SK-N-SH (cell line): ENCODE measurements at regions not wholly inside any gene's neighbourhood (a gene's known extent, or its start where the extent isn't known, plus 50 kb on each side); places are given as distances from the start of the nearest gene placed in this dataset.

Experiments used
- CTCF ChIA-PET: fragments of 300-600, 350-600 bp; formaldehyde crosslinking; extraction: SDS; loops from one replicate; lab custom pipeline; 2021; lab: Yijun Ruan, JAX
- POLR2A ChIA-PET: fragments of 350-600 bp; sonication (Branson Sonifier 250); formaldehyde crosslinking; extraction: SDS; loops from one replicate; lab custom pipeline; 2020; ENCODE audit warnings: antibody characterized with exemption, inconsistent platforms; lab: Yijun Ruan, JAX
- DNase-seq: peaks from one replicate; pipeline ENCODE4 v3.0.0; 2012
- H2AFZ ChIP-seq: fragments of 200-600 bp; sonication (generic); 2 replicates; pipeline ENCODE4 v1.8.1; 2016; ENCODE audit warnings: antibody characterized with exemption, mild to moderate bottlenecking, low read depth
- H3F3A ChIP-seq: fragments of 200-600 bp; sonication (generic); replicated peaks from 2 replicates; pipeline ENCODE3; 2016; ENCODE audit warnings: antibody characterized with exemption, mild to moderate bottlenecking; ENCODE audit not compliant: insufficient read depth
- H3K27ac ChIP-seq, 2 experiments: fragments of 200-500 bp in 1 of 2; fragments of 200-600 bp in 1 of 2; sonication (Bioruptor generic) in 1 of 2; sonication (generic), shearing (Covaris generic) in 1 of 2; 2 replicates each; pipeline versions ENCODE4 v1.5.1 to v1.6.1; 2014 to 2016; ENCODE audit warnings: low read depth in 2 of 2, inconsistent platforms in 1 of 2, low read length in 1 of 2, mild to moderate bottlenecking in 1 of 2, mixed read lengths in 1 of 2
- H3K27me3 ChIP-seq: fragments of 200-600 bp; sonication (generic), shearing (Covaris generic); 2 replicates; pipeline ENCODE4 v1.6.1; 2016; ENCODE audit warnings: mixed run types; ENCODE audit not compliant: insufficient read depth
- H3K36me3 ChIP-seq, 2 experiments: fragments of 200-500 bp in 1 of 2; fragments of 200-600 bp in 1 of 2; sonication (Bioruptor generic) in 1 of 2; sonication (generic) in 1 of 2; replicated peaks in 1 of 2; 2 replicates each; pipeline versions ENCODE3 to v1.5.1; 2014 to 2016; ENCODE audit warnings: low read length in 1 of 2, mild to moderate bottlenecking in 1 of 2; ENCODE audit not compliant: insufficient read depth in 2 of 2, control insufficient read depth in 1 of 2
- H3K4me1 ChIP-seq, 2 experiments: fragments of 200-500 bp in 1 of 2; fragments of 200-600 bp in 1 of 2; sonication (Bioruptor generic) in 1 of 2; sonication (generic), shearing (Covaris generic) in 1 of 2; 2 replicates each; pipeline versions ENCODE4 v1.5.1 to v1.6.1; 2014 to 2016; ENCODE audit warnings: low read depth in 1 of 2, low read length in 1 of 2, mixed run types in 1 of 2; ENCODE audit not compliant: insufficient read depth in 2 of 2, control insufficient read depth in 1 of 2
- H3K4me2 ChIP-seq: fragments of 200-600 bp; sonication (generic), shearing (Covaris generic); 2 replicates; pipeline ENCODE4 v1.6.1; 2017; ENCODE audit warnings: mixed run types
- H3K4me3 ChIP-seq, 2 experiments: fragments of 200-500 bp in 1 of 2; fragments of 200-600 bp in 1 of 2; sonication (Bioruptor generic) in 1 of 2; sonication (generic), shearing (Covaris generic) in 1 of 2; 2 replicates each; pipeline versions ENCODE4 v1.5.1 to v1.8.1; 2014 to 2016; ENCODE audit warnings: low read depth in 2 of 2, inconsistent platforms in 1 of 2, low read length in 1 of 2, mild to moderate bottlenecking in 1 of 2, mixed read lengths in 1 of 2, moderate library complexity in 1 of 2
- H3K79me2 ChIP-seq: fragments of 200-600 bp; sonication (generic); 2 replicates; pipeline ENCODE4 v1.8.1; 2017; ENCODE audit warnings: mild to moderate bottlenecking; ENCODE audit not compliant: insufficient read depth
- H3K9ac ChIP-seq: fragments of 200-600 bp; sonication (generic); 2 replicates; pipeline ENCODE4 v1.6.1; 2017; ENCODE audit warnings: mixed run types
- H3K9me2 ChIP-seq: fragments of 200-600 bp; sonication (generic); 2 replicates; pipeline ENCODE4 v1.6.1; 2017; ENCODE audit warnings: mixed run types
- H3K9me3 ChIP-seq: fragments of 200-600 bp; sonication (generic); 2 replicates; pipeline ENCODE4 v1.6.1; 2017; ENCODE audit warnings: mixed run types, mild to moderate bottlenecking, moderate library complexity
- H4K20me1 ChIP-seq: fragments of 200-600 bp; sonication (generic); 2 replicates; pipeline ENCODE4 v1.6.1; 2017; ENCODE audit warnings: mild to moderate bottlenecking, mixed run types; ENCODE audit not compliant: insufficient read depth
- EZH2phosphoT487 ChIP-seq: fragments of 200-600 bp; sonication (generic); IDR thresholded peaks from 2 replicates; pipeline ENCODE4 v1.6.1; 2017; ENCODE audit warnings: low read depth, mixed run types, mild to moderate bottlenecking, antibody characterized with exemption, moderate library complexity, borderline replicate concordance
- FOSL2 ChIP-seq: IDR thresholded peaks from 2 replicates; pipeline ENCODE4 v1.4.0; 2012; ENCODE audit warnings: low read depth, mild to moderate bottlenecking, moderate library complexity, borderline replicate concordance
- FOXM1 ChIP-seq: IDR thresholded peaks from 2 replicates; pipeline ENCODE4 v1.4.0; 2012; ENCODE audit warnings: low read depth, mild to moderate bottlenecking
- GATA2 ChIP-seq: sonication (generic); formaldehyde crosslinking; IDR thresholded peaks from 2 replicates; pipeline ENCODE4 v1.5.0; 2020; ENCODE audit warnings: mild to moderate bottlenecking, missing genetic modification reagents
- JUND ChIP-seq: IDR thresholded peaks from 2 replicates; pipeline ENCODE4 v1.4.0; 2012
- MAX ChIP-seq: IDR thresholded peaks from 2 replicates; pipeline ENCODE4 v1.4.0; 2012; ENCODE audit warnings: low read depth
- MEF2A ChIP-seq: IDR thresholded peaks from 2 replicates; pipeline ENCODE4 v1.4.0; 2012; ENCODE audit warnings: low read depth, borderline replicate concordance
- NFIC ChIP-seq: IDR thresholded peaks from 2 replicates; pipeline ENCODE4 v1.4.0; 2012; ENCODE audit warnings: borderline replicate concordance
- POLR2AphosphoS5 ChIP-seq: IDR thresholded peaks from 2 replicates; pipeline ENCODE4 v1.6.1; 2012; ENCODE audit warnings: low read depth, low read length
- TCF12 ChIP-seq: IDR thresholded peaks from 2 replicates; pipeline ENCODE4 v1.4.0; 2012
- USF1 ChIP-seq: IDR thresholded peaks from 2 replicates; pipeline ENCODE4 v1.4.0; 2012; ENCODE audit warnings: low read depth, borderline replicate concordance
- ZBTB33 ChIP-seq: IDR thresholded peaks from 2 replicates; pipeline ENCODE4 v1.4.0; 2012; ENCODE audit warnings: low read depth, borderline replicate concordance
- WGBS: methylation state at CpG from one replicate; pipeline ENCODE4 v1.1.6; 2017; ENCODE audit warnings: low lambda C conversion rate; 5-methylcytosine and 5-hydroxymethylcytosine counted together

- DNase-seq = no peak
- Histone ChIP-seq H3K79me2 (no peaks in the 10 kb centered on the region), H2AFZ (no peak overlapping the region), H3K9me2 (no peaks in the 10 kb centered on the region), H3K27me3 (no peaks in the 10 kb centered on the region), H3K9me3 (no peaks in the 10 kb centered on the region), H3K27ac (no peak overlapping the region), H3F3A (no peaks in the 10 kb centered on the region), H3K4me3 (no peak overlapping the region), H3K9ac (no peak overlapping the region), H3K4me1 (no peaks in the 10 kb centered on the region), H3K36me3 (no peaks in the 10 kb centered on the region), H4K20me1 (no peaks in the 10 kb centered on the region), H3K4me2 (no peak overlapping the region)
- ChIA-PET POLR2A (no interaction called here), CTCF (no interaction called here)
- 0% methylated on average over 3 of the region's 3 CpGs for WGBS
- no peak for TF ChIP-seq GATA2 (CRISPR knock-in tag)
These were observed 163.5 kb downstream of the CSNK2A3 start for GRCh38 chr11:11189506-11189905.

- ChIA-PET CTCF (interaction anchor here (1.1 kb wide), 1 partner anchor 29 kb away, joined by 4 read pairs; no protein-coding TSS in a partner anchor), POLR2A (no interaction called here)
- H3K27ac ChIP-seq = no peak overlapping the region
- TF ChIP-seq FOXM1 = no peak
- no peak for TF ChIP-seq FOSL2
- TF ChIP-seq EZH2phosphoT487 = no peak
- no peak for TF ChIP-seq NFIC
- no peak for TF ChIP-seq JUND
- TF ChIP-seq MAX = no peak
- no peak for TF ChIP-seq TCF12
- TF ChIP-seq USF1 = no peak
- TF ChIP-seq MEF2A = no peak
- TF ChIP-seq ZBTB33 = no peak
- TF ChIP-seq POLR2AphosphoS5 = no peak
- H3K9ac ChIP-seq = no peak overlapping the region
- no peak overlapping the region for H3K4me3 ChIP-seq
- H2AFZ ChIP-seq = no peak overlapping the region
- DNase-seq = no peak
- H3K36me3 ChIP-seq = no peaks in the 10 kb centered on the region
- no peaks in the 10 kb centered on the region for H3K9me3 ChIP-seq
- WGBS = 72% methylated on average over 5 of the region's 5 CpGs
- H4K20me1 ChIP-seq = no peaks in the 10 kb centered on the region
- H3K9me2 ChIP-seq = no peaks in the 10 kb centered on the region
- no peaks in the 10 kb centered on the region for H3F3A ChIP-seq
- no peak overlapping the region for H3K4me2 ChIP-seq
- no peaks in the 10 kb centered on the region for H3K79me2 ChIP-seq
- no peaks in the 10 kb centered on the region for H3K4me1 ChIP-seq
- H3K27me3 ChIP-seq = peaks cover 13% of the 10 kb centered on the region
These were observed 166.8 kb downstream of the CSNK2A3 start for GRCh38 chr11:11186249-11186648.
